ENCODE measurements at regions not wholly inside any gene's neighbourhood (a gene's known extent, or its start where the extent isn't known, plus 50 kb on each side); places are given as distances from the start of the nearest gene placed in this dataset.

DNA sequence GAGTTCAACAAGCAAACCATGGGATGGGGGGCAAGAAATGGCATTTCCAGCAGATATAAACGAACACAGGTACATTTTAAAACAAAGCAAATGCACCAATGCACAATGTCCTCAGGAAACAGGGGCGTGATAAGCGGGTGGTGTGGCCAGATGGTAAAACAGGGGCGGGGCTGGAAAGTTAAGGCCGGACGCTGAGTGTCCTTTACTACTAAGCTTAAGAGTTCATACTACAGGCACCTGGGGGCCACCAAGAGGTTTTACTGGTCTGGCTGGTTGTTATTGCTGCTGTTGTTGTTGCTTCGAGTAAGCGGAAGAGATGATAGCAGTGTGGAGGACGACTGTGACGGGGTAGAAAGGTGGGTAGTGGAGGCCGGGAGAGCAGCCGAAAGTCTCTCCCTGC is 99.8 kb downstream of the ATPSCKMT start:
- Mint-ChIP-seq H3K27me3 (ENCODE audit: low read depth) (peaks cover 3% of the 10 kb centered on the region), H3K36me3 (ENCODE audit: insufficient read depth) (no peaks in the 10 kb centered on the region), H3K4me3 (no peak overlapping the region), H3K4me1 (ENCODE audit: low read depth) (no peaks in the 10 kb centered on the region), H3K9me3 (no peaks in the 10 kb centered on the region)
- ATAC-seq (no peak), DNase-seq (no peak)

- H3K36me3 Mint-ChIP-seq (ENCODE audit: insufficient read depth): no peaks in the 10 kb centered on the region
- no peak for DNase-seq
- H3K9me3 Mint-ChIP-seq: no peaks in the 10 kb centered on the region
- peaks cover 3% of the 10 kb centered on the region for H3K27me3 Mint-ChIP-seq (ENCODE audit: low read depth)
- no peak for ATAC-seq
- no peaks in the 10 kb centered on the region for H3K4me1 Mint-ChIP-seq (ENCODE audit: low read depth)
- H3K4me3 Mint-ChIP-seq: no peak overlapping the region
These were observed 103.7 kb downstream of the ATPSCKMT start for GRCh38 chr5:10145923-10146401.

- Mint-ChIP-seq H3K36me3 (ENCODE audit: insufficient read depth) (no peaks in the 10 kb centered on the region), H3K27me3 (ENCODE audit: low read depth) (peaks cover 3% of the 10 kb centered on the region), H3K9me3 (no peaks in the 10 kb centered on the region), H3K4me3 (no peak overlapping the region), H3K4me1 (ENCODE audit: low read depth) (no peaks in the 10 kb centered on the region)
- ATAC-seq: no peak
- DNase-seq: no peak
These were observed 105.6 kb downstream of the ATPSCKMT start for GRCh38 chr5:10144040-10144439.

- no peaks in the 10 kb centered on the region for H3K9me3 Mint-ChIP-seq
- no peak for DNase-seq
These were observed 109.3 kb downstream of the ATPSCKMT start for GRCh38 chr5:10140195-10140973.

GRCh38 chr5:10138395-10139057 is 111.2 kb downstream of the ATPSCKMT start:
- H3K36me3 Mint-ChIP-seq (ENCODE audit: insufficient read depth): no peaks in the 10 kb centered on the region
- no peaks in the 10 kb centered on the region for H3K4me1 Mint-ChIP-seq (ENCODE audit: low read depth)
- ATAC-seq (no peak), DNase-seq (no peak)
- H3K4me3 Mint-ChIP-seq: no peak overlapping the region
- no peaks in the 10 kb centered on the region for H3K27me3 Mint-ChIP-seq (ENCODE audit: low read depth)
- no peaks in the 10 kb centered on the region for H3K9me3 Mint-ChIP-seq

More at GRCh38 chr5:10140195-10140973, 109.3 kb downstream of the ATPSCKMT start:
- H3K4me3 Mint-ChIP-seq: no peak overlapping the region
- H3K27me3 Mint-ChIP-seq (ENCODE audit: low read depth): no peaks in the 10 kb centered on the region
- H3K36me3 Mint-ChIP-seq (ENCODE audit: insufficient read depth): no peaks in the 10 kb centered on the region
- H3K4me1 Mint-ChIP-seq (ENCODE audit: low read depth): no peaks in the 10 kb centered on the region
- no peak for ATAC-seq

- no peak for DNase-seq
- Mint-ChIP-seq H3K9me3 (no peaks in the 10 kb centered on the region), H3K4me1 (ENCODE audit: low read depth) (no peaks in the 10 kb centered on the region), H3K36me3 (ENCODE audit: insufficient read depth) (no peaks in the 10 kb centered on the region), H3K4me3 (no peak overlapping the region), H3K27me3 (ENCODE audit: low read depth) (no peaks in the 10 kb centered on the region)
- ATAC-seq: no peak
These were observed 115.9 kb downstream of the ATPSCKMT start for GRCh38 chr5:10133830-10134229.

DNA sequence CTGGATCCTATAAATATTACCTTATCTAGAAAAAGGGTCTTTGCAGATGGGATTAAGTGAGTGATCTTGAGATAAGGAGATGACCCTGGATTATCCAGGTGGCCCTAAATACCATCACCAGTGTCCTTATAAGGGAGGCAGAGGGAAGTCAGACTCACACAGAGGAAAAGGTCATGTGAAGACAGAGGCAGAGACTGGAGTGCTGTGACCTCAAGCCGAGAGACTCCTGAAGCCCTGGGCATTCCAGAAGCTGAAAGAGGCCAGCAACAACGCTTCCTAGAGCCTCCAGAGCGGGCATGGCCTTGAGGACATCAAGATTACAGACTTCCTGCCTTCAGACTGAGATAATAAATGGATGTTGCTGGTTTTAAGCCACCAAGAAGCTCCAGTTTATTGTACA is 118.8 kb downstream of the ATPSCKMT start:
- ATAC-seq (no peak), DNase-seq (no peak)
- no peak overlapping the region for H3K4me3 Mint-ChIP-seq
- H3K36me3 Mint-ChIP-seq (ENCODE audit: insufficient read depth): no peaks in the 10 kb centered on the region
- H3K9me3 Mint-ChIP-seq: no peaks in the 10 kb centered on the region
- H3K27me3 Mint-ChIP-seq (ENCODE audit: low read depth): no peaks in the 10 kb centered on the region
- no peaks in the 10 kb centered on the region for H3K4me1 Mint-ChIP-seq (ENCODE audit: low read depth)

DNA sequence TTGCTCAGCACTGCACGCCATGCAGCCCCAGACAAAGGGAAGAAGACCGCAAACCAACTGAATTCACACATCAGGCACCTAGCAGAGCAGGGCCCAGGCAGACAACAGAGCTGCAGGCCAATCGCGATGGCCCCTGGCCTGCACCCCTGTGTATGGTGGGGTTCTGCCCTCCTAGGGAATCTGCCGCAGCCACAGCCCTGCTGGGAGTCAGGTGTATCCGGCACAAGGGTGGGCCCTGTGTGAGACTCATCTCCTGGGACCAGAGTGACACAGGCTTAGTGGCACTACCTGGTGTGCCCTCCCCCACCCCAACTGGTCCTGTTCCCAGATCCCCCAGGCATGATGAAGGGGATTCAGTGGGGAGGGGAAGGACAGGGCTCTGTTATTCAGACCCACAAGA is 122.8 kb downstream of the ATPSCKMT start:
- no peaks in the 10 kb centered on the region for H3K36me3 Mint-ChIP-seq (ENCODE audit: insufficient read depth)
- no peaks in the 10 kb centered on the region for H3K4me1 Mint-ChIP-seq (ENCODE audit: low read depth)
- H3K4me3 Mint-ChIP-seq: no peak overlapping the region
- H3K27me3 Mint-ChIP-seq (ENCODE audit: low read depth): peaks cover 2% of the 10 kb centered on the region
- DNase-seq: no peak
- no peaks in the 10 kb centered on the region for H3K9me3 Mint-ChIP-seq
- no peak for ATAC-seq

DNA sequence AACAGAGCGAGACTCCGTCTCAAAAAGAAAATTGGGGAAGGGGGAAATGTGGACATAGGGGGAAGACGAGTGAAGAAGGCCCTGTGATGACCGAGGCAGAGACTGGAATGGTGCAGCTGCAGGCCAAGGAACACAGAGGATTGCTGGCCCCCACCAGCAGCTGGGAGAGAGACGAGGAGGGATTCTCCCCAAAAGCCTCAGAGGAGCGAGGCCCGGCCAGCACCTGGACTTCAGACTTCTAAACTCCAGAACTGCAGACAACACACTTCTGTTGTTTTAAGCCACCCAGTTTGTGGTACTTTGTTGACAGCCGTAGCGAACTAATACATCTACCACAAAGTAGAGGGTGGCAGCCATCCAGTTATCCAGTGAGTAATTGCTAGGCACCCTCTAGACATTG is 124.6 kb downstream of the ATPSCKMT start:
- H3K27me3 Mint-ChIP-seq (ENCODE audit: low read depth): peaks cover 2% of the 10 kb centered on the region
- H3K36me3 Mint-ChIP-seq (ENCODE audit: insufficient read depth): no peaks in the 10 kb centered on the region
- ATAC-seq: no peak
- no peaks in the 10 kb centered on the region for H3K9me3 Mint-ChIP-seq
- no peak overlapping the region for H3K4me3 Mint-ChIP-seq
- DNase-seq: no peak
- no peaks in the 10 kb centered on the region for H3K4me1 Mint-ChIP-seq (ENCODE audit: low read depth)

DNA sequence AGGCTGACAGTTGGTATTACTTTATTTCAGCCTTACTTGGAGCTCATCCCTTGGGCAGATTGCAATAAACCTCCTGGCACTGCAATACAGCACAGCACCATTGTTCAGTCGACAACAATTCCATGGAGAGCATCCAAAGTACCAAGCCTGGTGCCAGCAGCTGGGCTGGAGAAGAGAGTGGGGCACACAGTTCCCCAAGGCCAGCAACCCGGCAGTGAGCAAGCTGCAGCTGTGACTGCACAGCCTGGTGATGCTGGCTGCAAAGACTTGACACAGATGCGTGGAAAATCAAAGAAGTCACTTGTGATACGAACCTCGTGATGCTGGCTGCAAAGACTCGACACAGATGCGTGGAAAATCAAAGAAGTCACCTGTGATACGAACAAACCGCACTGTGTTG is 125.4 kb downstream of the ATPSCKMT start:
- Mint-ChIP-seq H3K4me1 (ENCODE audit: low read depth) (no peaks in the 10 kb centered on the region), H3K36me3 (ENCODE audit: insufficient read depth) (no peaks in the 10 kb centered on the region), H3K9me3 (no peaks in the 10 kb centered on the region), H3K4me3 (no peak overlapping the region), H3K27me3 (ENCODE audit: low read depth) (peaks cover 2% of the 10 kb centered on the region)
- DNase-seq (no peak), ATAC-seq (no peak)

GRCh38 chr5:10123254-10123989 is 126.3 kb downstream of the ATPSCKMT start:
- peaks cover 2% of the 10 kb centered on the region for H3K27me3 Mint-ChIP-seq (ENCODE audit: low read depth)
- no peaks in the 10 kb centered on the region for H3K4me1 Mint-ChIP-seq (ENCODE audit: low read depth)
- H3K9me3 Mint-ChIP-seq: no peaks in the 10 kb centered on the region
- DNase-seq: no peak
- no peaks in the 10 kb centered on the region for H3K36me3 Mint-ChIP-seq (ENCODE audit: insufficient read depth)
- ATAC-seq: no peak
- no peak overlapping the region for H3K4me3 Mint-ChIP-seq

DNA sequence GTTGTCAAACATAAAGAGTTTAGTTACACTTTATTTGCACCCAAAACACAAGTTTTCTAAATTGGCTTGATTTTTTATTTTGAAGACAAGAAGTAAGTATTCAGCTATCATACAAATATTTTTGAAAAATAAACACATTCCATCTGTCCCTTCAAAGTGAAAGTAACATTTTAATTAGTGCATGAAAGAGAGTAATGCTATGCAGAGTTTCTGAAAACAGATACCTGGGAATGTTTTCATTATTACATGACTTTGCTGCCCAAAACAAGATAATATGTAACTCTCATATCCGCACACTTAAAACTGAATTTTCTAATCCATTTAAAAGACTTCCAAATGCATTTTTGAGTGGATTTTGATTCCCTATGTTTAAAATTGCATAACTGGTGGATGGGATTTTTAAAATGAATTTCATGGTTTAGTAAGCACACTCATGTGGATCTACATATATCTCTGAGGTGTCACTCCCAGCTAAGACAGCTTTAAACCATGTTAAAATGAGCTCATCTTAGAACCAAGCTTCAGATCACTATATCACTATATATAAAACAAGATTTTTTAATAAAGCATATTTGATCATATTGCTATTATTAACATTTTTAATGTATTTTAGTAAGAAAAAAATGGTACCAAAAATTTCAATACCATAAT is 127.5 kb downstream of the ATPSCKMT start:
- no peaks in the 10 kb centered on the region for H3K36me3 Mint-ChIP-seq (ENCODE audit: insufficient read depth)
- H3K4me3 Mint-ChIP-seq: no peak overlapping the region
- H3K27me3 Mint-ChIP-seq (ENCODE audit: low read depth): peaks cover 2% of the 10 kb centered on the region
- ATAC-seq (no peak), DNase-seq (no peak)
- H3K4me1 Mint-ChIP-seq (ENCODE audit: low read depth): no peaks in the 10 kb centered on the region
- H3K9me3 Mint-ChIP-seq: no peaks in the 10 kb centered on the region

GRCh38 chr5:10120934-10121333 is 128.8 kb downstream of the ATPSCKMT start:
- H3K27me3 Mint-ChIP-seq (ENCODE audit: low read depth): peaks cover 2% of the 10 kb centered on the region
- H3K9me3 Mint-ChIP-seq: no peaks in the 10 kb centered on the region
- H3K36me3 Mint-ChIP-seq (ENCODE audit: insufficient read depth): no peaks in the 10 kb centered on the region
- ATAC-seq: no peak
- DNase-seq: no peak
- H3K4me3 Mint-ChIP-seq: no peak overlapping the region
- no peaks in the 10 kb centered on the region for H3K4me1 Mint-ChIP-seq (ENCODE audit: low read depth)

DNA sequence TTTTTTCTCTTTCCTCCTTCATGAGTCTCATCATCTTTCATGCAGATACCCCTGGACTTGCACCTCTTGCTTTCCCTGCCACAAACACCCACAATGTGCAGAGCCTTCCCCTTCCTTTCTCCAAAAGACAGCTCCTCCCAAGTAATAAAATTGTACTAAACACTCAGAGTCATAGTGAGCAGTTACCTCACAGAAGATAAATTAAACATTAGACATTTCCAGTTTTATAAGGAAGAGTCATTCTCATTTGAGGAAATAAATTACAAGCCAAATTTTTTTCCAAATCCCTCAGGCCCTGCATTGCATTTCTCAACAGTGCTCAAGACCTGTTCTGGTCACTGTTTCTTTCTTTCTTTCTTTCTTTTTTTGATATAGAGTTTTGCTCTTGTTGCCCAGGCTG is 131.5 kb downstream of the ATPSCKMT start:
- Mint-ChIP-seq H3K4me1 (ENCODE audit: low read depth) (no peaks in the 10 kb centered on the region), H3K36me3 (ENCODE audit: insufficient read depth) (no peaks in the 10 kb centered on the region), H3K9me3 (no peaks in the 10 kb centered on the region), H3K4me3 (no peak overlapping the region), H3K27me3 (ENCODE audit: low read depth) (no peaks in the 10 kb centered on the region)
- DNase-seq: no peak
- ATAC-seq: no peak
